ENCODE measurements at regions not wholly inside any gene's neighbourhood (a gene's known extent, or its start where the extent isn't known, plus 50 kb on each side); places are given as distances from the start of the nearest gene placed in this dataset.

DNA sequence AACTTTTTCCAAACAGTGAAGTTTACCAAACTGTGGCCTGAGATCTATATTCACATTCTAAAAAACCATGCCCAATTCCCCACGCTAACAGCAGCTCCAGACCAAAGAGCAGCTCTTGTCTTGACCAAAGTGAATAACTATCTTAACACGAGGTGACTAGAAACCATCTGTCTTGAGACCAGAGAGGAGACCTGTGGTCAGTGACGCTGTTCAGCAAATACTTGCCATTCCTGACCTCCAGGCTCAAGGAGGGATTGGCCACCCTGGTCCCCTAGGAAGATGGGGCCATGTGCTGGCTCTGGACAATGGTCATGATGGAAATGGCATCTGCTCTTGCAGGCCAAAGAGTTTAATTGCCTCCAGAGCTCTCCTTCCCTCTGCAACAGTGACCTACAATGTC, 104.4 kb upstream of the CD93 start:
- TF ChIP-seq POLR2AphosphoS5 (IDR thresholded peaks at IDR 0.05; ENCODE audit: low read depth, low read length) (no peak), POLR2A (IDR thresholded peaks at IDR 0.05; ENCODE audit: low read depth, low read length) (no peak)

All from GM12891 (cell line).